Naive B cell (primary cell): ENCODE measurements at regions not wholly inside any gene's neighbourhood (a gene's known extent, or its start where the extent isn't known, plus 50 kb on each side); places are given as distances from the start of the nearest gene placed in this dataset.

Source experiments
- ATAC-seq, 2 donors: fragments of 150-1000 bp; cut with Tn5 transposase; 2 replicates each; pipeline ENCODE4 v1.10.0; 2021; ENCODE audit warnings: low read depth in 2 of 2, mild to moderate bottlenecking in 2 of 2, moderate library complexity in 2 of 2
- DNase-seq: peaks from one replicate; pipeline ENCODE4 v3.0.0; 2022
- H3K27ac Mint-ChIP-seq, 6 donors: one replicate each; pipeline ENCODE4 v1.8.0; 2020 to 2022; ENCODE audit warnings: mild to moderate bottlenecking in 6 of 6, mixed read lengths in 6 of 6, moderate library complexity in 5 of 6, inconsistent platforms in 2 of 6
- H3K27me3 Mint-ChIP-seq, 3 donors: one replicate each; pipeline ENCODE4 v1.8.0; 2021 to 2022; ENCODE audit warnings: mixed read lengths in 3 of 3, mild to moderate bottlenecking in 1 of 3
- H3K36me3 Mint-ChIP-seq, 2 donors: one replicate each; pipeline ENCODE4 v1.8.0; 2020 to 2022; ENCODE audit warnings: mixed read lengths in 2 of 2, inconsistent platforms in 1 of 2, mild to moderate bottlenecking in 1 of 2
- H3K4me1 Mint-ChIP-seq, 3 donors: one replicate each; pipeline ENCODE4 v1.8.0; 2020 to 2022; ENCODE audit warnings: mixed read lengths in 3 of 3, inconsistent platforms in 1 of 3, mild to moderate bottlenecking in 1 of 3, moderate library complexity in 1 of 3
- H3K4me3 Mint-ChIP-seq, 8 donors: one replicate each; pipeline ENCODE4 v1.8.0; 2020 to 2022; ENCODE audit warnings: mild to moderate bottlenecking in 8 of 8, mixed read lengths in 8 of 8, moderate library complexity in 8 of 8, inconsistent platforms in 2 of 8
- H3K9me3 Mint-ChIP-seq, 7 donors: one replicate each; pipeline ENCODE4 v1.8.0; 2020 to 2022; ENCODE audit warnings: mixed read lengths in 7 of 7, mild to moderate bottlenecking in 5 of 7, inconsistent platforms in 2 of 7, moderate library complexity in 1 of 7

- ATAC-seq = no peak
- H3K27ac Mint-ChIP-seq = no peak overlapping the region
- H3K4me3 Mint-ChIP-seq = no peak overlapping the region
Measured at GRCh38 chr4:129364747-129365452, 268.9 kb downstream of the C4orf33 start.

GRCh38 chr4:129369361-129370010 is 273.5 kb downstream of the C4orf33 start:
- ATAC-seq (no peak), DNase-seq (no peak)
- H3K36me3 Mint-ChIP-seq = no peaks in the 10 kb centered on the region
- H3K27me3 Mint-ChIP-seq = peaks cover 5 to 13% (median 8%) of the 10 kb centered on the region in 3 donors
- H3K4me3 Mint-ChIP-seq = no peak overlapping the region
- H3K9me3 Mint-ChIP-seq = peaks cover 0 to 2% (median 0%) of the 10 kb centered on the region in 7 donors
- no peaks in the 10 kb centered on the region for H3K4me1 Mint-ChIP-seq
- H3K27ac Mint-ChIP-seq = peak overlapping the region in 1 of 6 donors; percentile 74

More at GRCh38 chr4:129364747-129365452, 268.9 kb downstream of the C4orf33 start:
- no peak for DNase-seq
- no peaks in the 10 kb centered on the region for H3K36me3 Mint-ChIP-seq
- H3K4me1 Mint-ChIP-seq = no peaks in the 10 kb centered on the region
- no peaks in the 10 kb centered on the region for H3K9me3 Mint-ChIP-seq
- H3K27me3 Mint-ChIP-seq = peaks cover 10 to 21% (median 13%) of the 10 kb centered on the region in 3 donors

- H3K9me3 Mint-ChIP-seq = peaks cover 0 to 4% (median 0%) of the 10 kb centered on the region in 7 donors
- no peak overlapping the region for H3K27ac Mint-ChIP-seq
- peaks cover 5 to 13% (median 8%) of the 10 kb centered on the region in 3 donors for H3K27me3 Mint-ChIP-seq
- H3K4me1 Mint-ChIP-seq = no peaks in the 10 kb centered on the region
- no peaks in the 10 kb centered on the region for H3K36me3 Mint-ChIP-seq
- H3K4me3 Mint-ChIP-seq = no peak overlapping the region
- ATAC-seq = no peak
- no peak for DNase-seq
Measured at GRCh38 chr4:129371065-129371464, 275.1 kb downstream of the C4orf33 start.

- peaks cover 6 to 13% (median 8%) of the 10 kb centered on the region in 3 donors for H3K27me3 Mint-ChIP-seq
- no peak for ATAC-seq
- H3K4me1 Mint-ChIP-seq = no peaks in the 10 kb centered on the region
- no peak for DNase-seq
- H3K36me3 Mint-ChIP-seq = no peaks in the 10 kb centered on the region
- H3K4me3 Mint-ChIP-seq = no peak overlapping the region
- peaks cover 0 to 4% (median 0%) of the 10 kb centered on the region in 7 donors for H3K9me3 Mint-ChIP-seq
- H3K27ac Mint-ChIP-seq = no peak overlapping the region
Measured at GRCh38 chr4:129371926-129372325, 276.0 kb downstream of the C4orf33 start.

GRCh38 chr4:129377131-129377845 is 281.3 kb downstream of the C4orf33 start:
- Mint-ChIP-seq H3K27me3 (peaks cover 0 to 5% (median 4%) of the 10 kb centered on the region in 3 donors), H3K36me3 (no peaks in the 10 kb centered on the region), H3K27ac (no peak overlapping the region), H3K4me1 (no peaks in the 10 kb centered on the region), H3K4me3 (no peak overlapping the region), H3K9me3 (peaks cover 0 to 5% (median 0%) of the 10 kb centered on the region in 7 donors)
- ATAC-seq (no peak), DNase-seq (no peak)

- no peak overlapping the region for H3K27ac Mint-ChIP-seq
- ATAC-seq (no peak), DNase-seq (no peak)
- no peaks in the 10 kb centered on the region for H3K36me3 Mint-ChIP-seq
- H3K4me3 Mint-ChIP-seq = no peak overlapping the region
- peaks cover 0 to 5% (median 0%) of the 10 kb centered on the region in 7 donors for H3K9me3 Mint-ChIP-seq
- no peaks in the 10 kb centered on the region for H3K4me1 Mint-ChIP-seq
- H3K27me3 Mint-ChIP-seq = peaks cover 0 to 5% (median 4%) of the 10 kb centered on the region in 3 donors
Measured at GRCh38 chr4:129378364-129378763, 282.4 kb downstream of the C4orf33 start.

- Mint-ChIP-seq H3K27me3 (peaks cover 0 to 5% (median 0%) of the 10 kb centered on the region in 3 donors), H3K36me3 (no peaks in the 10 kb centered on the region), H3K27ac (no peak overlapping the region), H3K9me3 (peaks cover 0 to 5% (median 0%) of the 10 kb centered on the region in 7 donors), H3K4me1 (no peaks in the 10 kb centered on the region), H3K4me3 (no peak overlapping the region)
- ATAC-seq = no peak
- DNase-seq = no peak
Measured at GRCh38 chr4:129379429-129379828, 283.5 kb downstream of the C4orf33 start.

GRCh38 chr4:129384974-129385373 is 289.0 kb downstream of the C4orf33 start:
- Mint-ChIP-seq H3K36me3 (no peaks in the 10 kb centered on the region), H3K4me1 (no peaks in the 10 kb centered on the region), H3K27ac (no peak overlapping the region), H3K9me3 (peaks cover 0 to 7% (median 0%) of the 10 kb centered on the region in 7 donors), H3K4me3 (no peak overlapping the region), H3K27me3 (no peaks in the 10 kb centered on the region)
- ATAC-seq = no peak
- DNase-seq = no peak

GRCh38 chr4:129387666-129388065 is 291.7 kb downstream of the C4orf33 start:
- peaks cover 0 to 7% (median 0%) of the 10 kb centered on the region in 7 donors for H3K9me3 Mint-ChIP-seq
- DNase-seq (no peak), ATAC-seq (no peak)
- no peak overlapping the region for H3K4me3 Mint-ChIP-seq
- H3K27me3 Mint-ChIP-seq = no peaks in the 10 kb centered on the region
- no peak overlapping the region for H3K27ac Mint-ChIP-seq
- no peaks in the 10 kb centered on the region for H3K4me1 Mint-ChIP-seq
- H3K36me3 Mint-ChIP-seq = no peaks in the 10 kb centered on the region

- no peaks in the 10 kb centered on the region for H3K4me1 Mint-ChIP-seq
- H3K27ac Mint-ChIP-seq = no peak overlapping the region
- peaks cover under 1 to 2% of the 10 kb centered on the region in 2 donors for H3K36me3 Mint-ChIP-seq
- H3K9me3 Mint-ChIP-seq = peaks cover 0 to 24% (median under 1%) of the 10 kb centered on the region in 7 donors
- DNase-seq (no peak), ATAC-seq (no peak)
- no peak overlapping the region for H3K4me3 Mint-ChIP-seq
- peaks cover 0 to 3% (median 0%) of the 10 kb centered on the region in 3 donors for H3K27me3 Mint-ChIP-seq
Measured at GRCh38 chr4:129393976-129394375, 298.0 kb downstream of the C4orf33 start.

GRCh38 chr4:129394635-129395034 is 298.7 kb downstream of the C4orf33 start:
- Mint-ChIP-seq H3K9me3 (peaks cover 3 to 24% (median 7%) of the 10 kb centered on the region in 7 donors), H3K27me3 (peaks cover 0 to 3% (median 0%) of the 10 kb centered on the region in 3 donors), H3K4me3 (no peak overlapping the region), H3K36me3 (peaks cover 5 to 7% of the 10 kb centered on the region in 2 donors), H3K27ac (no peak overlapping the region), H3K4me1 (no peaks in the 10 kb centered on the region)
- ATAC-seq (no peak), DNase-seq (no peak)

GRCh38 chr4:129403848-129404247 is 307.9 kb downstream of the C4orf33 start:
- Mint-ChIP-seq H3K27me3 (no peaks in the 10 kb centered on the region), H3K9me3 (peaks cover 3 to 19% (median 10%) of the 10 kb centered on the region in 7 donors), H3K4me1 (no peaks in the 10 kb centered on the region), H3K36me3 (peaks cover 5 to 6% of the 10 kb centered on the region in 2 donors), H3K4me3 (no peak overlapping the region), H3K27ac (no peak overlapping the region)
- DNase-seq (no peak), ATAC-seq (no peak)

GRCh38 chr4:129410115-129410514 is 314.2 kb downstream of the C4orf33 start:
- Mint-ChIP-seq H3K27ac (no peak overlapping the region), H3K4me3 (no peak overlapping the region), H3K4me1 (no peaks in the 10 kb centered on the region), H3K9me3 (peaks cover 0 to 5% (median 0%) of the 10 kb centered on the region in 7 donors), H3K36me3 (no peaks in the 10 kb centered on the region), H3K27me3 (no peaks in the 10 kb centered on the region)
- DNase-seq = no peak
- no peak for ATAC-seq
